GM19193 (cell line): ENCODE measurements at regions not wholly inside any gene's neighbourhood (a gene's known extent, or its start where the extent isn't known, plus 50 kb on each side); places are given as distances from the start of the nearest gene placed in this dataset.

ENCODE experiments used
- POLR2A ChIP-seq: IDR thresholded peaks from 4 replicates; pipeline ENCODE4 v1.6.1; 2011; ENCODE audit not compliant: insufficient read depth, insufficient read length; ENCODE audit errors: extremely low read depth

DNA sequence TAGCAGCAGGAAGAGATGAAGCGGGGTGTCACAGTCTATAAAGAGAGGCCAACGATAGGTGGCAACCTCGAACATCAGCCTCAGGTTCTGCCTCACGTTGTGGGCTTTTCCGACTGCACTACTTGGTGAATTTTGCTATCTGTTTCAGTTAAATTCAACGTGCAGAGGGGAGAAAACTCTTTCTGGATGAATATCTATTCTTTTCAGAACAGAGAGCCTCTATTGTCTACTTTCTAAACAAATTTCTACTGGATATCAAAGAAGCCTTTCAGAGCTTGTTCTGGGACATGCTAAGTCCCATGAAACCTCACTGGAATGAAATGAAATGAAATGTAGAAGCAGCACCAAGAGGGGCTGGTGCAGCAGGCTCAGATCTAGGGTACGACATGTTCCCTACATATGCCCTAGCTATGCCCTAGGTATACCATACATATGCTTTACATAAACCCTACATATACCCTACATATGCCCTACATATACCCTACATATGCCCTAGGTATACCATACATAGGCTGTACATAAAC, 116.5 kb upstream of the TRIM2 start:
- TF ChIP-seq POLR2A: no peak

DNA sequence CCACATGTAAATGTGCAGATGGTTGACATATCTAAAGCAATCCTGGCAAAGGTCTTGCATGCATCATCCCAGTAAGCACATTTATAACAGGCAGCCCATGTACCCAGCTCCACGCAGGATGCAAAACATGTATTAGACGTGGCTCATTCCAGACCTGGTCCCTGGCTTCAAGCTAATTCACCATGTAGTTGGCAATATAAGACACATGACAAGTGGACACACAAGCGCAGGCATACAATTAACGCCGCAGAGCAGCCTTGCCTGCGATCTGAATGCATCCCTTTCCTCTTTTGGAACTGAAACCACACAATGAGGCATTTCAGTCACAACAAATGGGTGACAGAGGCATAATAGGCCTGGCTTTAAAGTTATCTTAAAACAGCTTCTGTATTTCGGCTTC, 114.5 kb upstream of the TRIM2 start:
- TF ChIP-seq POLR2A: no peak

DNA sequence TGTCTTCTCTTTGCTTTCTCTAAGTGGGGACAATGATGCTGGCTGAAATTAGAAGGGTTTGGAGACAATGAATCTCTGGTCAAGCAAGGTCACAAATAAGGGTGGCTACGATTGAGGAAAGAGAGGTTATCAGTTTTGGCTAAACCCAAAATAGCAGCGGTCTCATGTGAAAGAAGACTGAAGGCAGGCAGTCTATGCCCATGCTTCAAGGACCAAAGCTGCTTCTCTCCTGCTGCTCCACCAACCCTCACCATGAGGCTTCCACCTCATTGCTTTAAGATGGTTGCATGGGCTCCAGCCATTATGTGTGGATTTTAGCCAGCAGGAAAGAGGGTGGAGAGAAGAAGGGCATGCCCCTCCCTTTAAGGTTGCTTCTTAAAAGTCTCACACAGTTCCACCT, 114.1 kb upstream of the TRIM2 start:
- no peak for TF ChIP-seq POLR2A

DNA sequence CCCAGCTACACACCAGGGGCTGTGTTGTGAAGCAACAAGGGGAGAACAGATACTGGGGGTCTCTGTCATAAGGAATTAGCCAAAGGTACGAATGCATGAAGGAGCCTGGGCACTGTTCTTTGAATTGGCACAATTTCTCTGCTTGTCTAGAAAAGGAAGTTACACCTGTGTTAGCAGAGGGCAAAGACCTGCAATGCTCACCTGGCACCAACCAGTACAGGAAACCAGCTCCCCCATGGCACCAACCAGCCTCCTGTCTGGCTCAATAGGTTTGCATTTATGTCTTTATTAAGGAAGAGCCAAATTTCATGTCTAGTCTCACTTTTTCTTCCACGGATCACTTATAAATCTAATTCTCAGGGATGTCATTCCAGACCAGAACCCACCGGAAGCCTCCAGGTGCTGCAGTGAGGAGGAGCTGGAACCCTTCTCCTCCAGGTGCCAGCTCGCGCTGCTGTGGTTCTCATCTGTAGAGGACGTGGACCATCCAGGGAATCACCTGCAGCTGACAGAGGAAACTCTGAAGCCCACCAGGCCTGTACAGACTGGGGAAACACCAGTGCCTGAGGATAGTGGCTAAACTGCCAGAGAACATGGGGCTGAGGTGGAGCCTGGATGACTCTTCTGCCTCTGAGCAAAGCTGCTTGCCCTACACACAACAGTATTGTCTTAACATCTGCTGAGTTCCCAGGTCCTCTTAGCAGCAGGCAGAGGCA, 113.4 kb upstream of the TRIM2 start:
- TF ChIP-seq POLR2A: no peak

DNA sequence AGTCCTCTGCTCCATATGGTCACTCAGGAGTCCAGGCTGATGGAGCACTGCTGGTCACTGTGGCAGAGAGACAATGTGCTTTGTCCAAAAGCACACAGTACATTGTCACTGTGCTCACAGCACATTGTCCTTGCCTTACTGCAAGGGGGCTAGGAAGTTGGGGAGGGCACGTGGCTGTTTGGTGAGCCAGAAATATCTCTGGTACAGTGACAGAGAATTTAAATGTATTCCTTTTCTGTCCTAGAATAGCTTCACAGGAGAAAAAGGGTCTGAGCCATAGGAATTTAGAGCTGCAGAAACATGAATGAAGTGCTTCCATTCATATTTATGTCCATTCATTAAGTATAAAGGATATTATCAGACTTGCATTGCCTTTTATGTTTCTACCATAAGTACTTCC, 110.8 kb upstream of the TRIM2 start:
- no peak for TF ChIP-seq POLR2A

DNA sequence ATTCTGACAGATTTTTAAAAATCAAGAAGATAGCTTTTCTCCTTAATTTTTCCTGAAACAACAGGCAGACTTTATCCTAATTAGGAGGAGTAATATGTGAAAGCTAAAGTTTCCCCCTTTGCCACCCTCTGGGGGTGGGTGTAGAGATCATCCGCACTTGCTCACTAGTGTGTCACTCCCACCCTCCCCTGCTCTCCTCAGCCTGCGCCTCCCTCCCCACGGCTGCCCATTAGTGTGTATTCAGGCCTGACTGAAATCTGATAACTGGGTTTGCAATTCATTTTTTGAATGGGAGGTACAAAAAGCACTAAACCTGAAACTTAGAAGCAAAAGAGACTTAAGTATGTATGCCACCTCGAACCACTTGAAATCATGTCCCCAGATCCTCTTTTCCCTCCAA, 110.4 kb upstream of the TRIM2 start:
- TF ChIP-seq POLR2A: no peak

DNA sequence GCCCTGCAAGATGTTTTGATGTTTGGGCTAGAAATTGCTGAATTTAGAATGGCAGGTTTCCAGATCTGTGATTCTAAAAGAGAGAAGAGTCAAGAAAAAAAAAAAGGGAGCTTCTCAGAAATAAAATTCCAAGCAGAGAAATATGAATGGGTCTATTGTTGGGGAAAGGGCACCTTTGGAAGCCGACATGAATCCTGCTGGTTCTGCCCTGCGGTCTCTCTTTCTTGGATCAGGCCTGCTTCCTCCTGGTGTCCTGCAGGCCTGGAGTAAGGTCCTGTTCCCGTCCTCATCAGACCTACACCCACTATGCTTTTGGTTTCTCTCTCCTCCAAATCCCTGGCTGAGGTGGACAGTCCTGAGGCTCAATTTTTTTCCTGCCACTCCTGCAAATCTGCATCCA, 109.8 kb upstream of the TRIM2 start:
- no peak for TF ChIP-seq POLR2A

DNA sequence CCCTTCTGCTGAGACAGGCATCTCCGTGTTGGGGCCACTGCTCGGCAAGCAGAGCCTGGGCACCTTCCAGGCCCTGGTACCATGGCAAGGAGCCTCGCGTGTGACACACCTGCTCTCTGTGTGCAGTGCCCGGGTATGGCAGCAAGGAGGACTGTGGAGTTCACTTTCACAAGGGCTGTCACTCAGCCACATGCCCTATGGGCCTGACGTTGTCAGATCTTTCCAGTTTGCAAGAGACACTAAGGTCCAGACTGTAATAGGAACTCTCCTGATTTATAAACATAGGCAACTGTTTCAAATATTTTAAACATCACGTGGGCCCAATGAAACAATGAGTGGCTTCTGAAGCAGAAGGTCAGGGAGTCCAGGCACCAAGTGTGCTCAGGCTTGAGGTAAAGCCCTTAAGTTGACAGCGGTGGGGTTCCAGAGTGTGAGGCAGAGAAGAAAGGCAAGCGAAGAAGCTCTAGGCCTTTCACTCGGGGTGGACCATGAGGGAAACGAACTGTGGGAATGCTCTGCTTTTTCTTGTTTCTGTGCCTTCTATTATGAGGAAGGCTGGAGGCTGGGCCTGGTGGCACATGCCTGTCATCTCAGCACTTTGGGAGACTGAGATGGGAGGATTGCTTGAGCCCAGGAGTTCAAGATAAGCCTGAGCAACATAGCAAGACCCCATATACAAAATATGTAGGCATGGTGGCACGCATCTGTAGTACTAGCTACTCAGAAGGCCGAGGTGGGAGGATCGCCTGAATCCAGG, 108.6 kb upstream of the TRIM2 start:
- TF ChIP-seq POLR2A: no peak

DNA sequence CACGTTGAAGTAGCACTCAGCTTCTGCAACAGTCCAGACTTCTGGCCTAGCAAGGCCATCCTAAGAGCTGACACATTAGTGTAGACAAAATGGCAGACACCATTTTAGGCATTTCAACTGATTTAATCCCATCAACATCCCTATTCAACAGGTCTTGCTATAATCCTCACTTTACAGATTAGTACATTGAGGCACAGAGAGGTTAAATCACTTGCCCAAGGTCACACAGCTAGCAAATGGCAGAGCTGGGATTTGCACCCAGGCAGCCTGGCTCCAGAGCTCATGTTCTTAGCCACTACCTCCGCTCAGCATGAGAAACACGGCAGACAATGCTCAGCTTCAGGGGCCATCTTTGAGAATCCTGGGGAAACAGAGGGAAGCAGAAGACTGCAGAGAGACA, 107.9 kb upstream of the TRIM2 start:
- no peak for TF ChIP-seq POLR2A

DNA sequence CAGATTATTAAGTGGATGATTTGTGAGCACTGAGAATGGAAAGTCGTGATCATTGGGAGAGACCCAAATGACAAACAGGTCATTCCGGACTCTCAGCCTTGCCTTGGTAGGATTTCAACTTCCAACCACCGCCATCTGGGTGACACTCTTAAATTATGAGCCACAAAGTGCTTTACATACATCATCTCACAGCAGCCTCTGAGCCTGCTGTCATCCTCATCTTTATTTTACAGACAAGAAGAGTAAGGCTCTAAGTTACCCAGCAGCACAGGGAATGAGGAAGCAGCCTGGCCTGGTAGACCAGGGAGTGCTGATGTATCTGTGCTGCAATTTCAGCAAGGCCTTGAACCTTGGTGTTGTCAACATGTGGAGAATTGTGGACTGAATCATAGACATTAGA, 105.8 kb upstream of the TRIM2 start:
- no peak for TF ChIP-seq POLR2A

DNA sequence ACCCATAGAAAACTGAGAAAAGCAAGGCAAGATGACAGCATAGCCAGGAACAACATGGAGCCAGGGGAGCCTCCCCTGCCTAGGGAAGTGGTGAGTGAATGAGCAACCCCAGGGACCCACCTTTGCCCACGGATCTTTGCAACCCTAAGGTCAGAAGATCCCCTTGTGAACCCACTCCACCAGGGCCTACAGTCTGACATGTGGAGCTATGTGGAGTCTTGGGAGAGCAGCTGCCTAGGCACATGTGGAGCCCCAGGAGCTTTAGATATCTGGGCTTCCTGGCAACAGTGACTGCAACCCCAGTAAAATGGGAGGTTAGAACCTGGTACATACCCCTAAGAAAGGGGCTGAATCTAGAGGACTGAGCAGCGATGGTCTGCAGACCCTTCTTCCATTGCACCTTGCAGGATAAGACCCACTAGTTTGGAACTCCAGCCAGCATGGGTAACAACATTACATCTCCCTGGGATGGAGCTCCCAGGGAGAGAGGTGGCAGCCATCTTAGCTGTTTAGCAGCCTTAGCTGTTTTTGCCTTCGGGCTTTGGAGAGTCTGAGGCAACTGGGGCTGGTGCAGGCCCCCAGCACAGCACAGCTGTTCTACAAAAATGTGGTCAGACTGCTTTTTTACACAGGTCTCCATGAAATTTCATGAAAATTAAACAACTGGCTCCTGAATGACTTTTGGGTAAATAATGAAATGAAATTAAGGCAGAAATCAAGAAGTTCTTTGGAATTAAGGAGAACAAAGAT, 104.7 kb upstream of the TRIM2 start:
- TF ChIP-seq POLR2A: no peak

DNA sequence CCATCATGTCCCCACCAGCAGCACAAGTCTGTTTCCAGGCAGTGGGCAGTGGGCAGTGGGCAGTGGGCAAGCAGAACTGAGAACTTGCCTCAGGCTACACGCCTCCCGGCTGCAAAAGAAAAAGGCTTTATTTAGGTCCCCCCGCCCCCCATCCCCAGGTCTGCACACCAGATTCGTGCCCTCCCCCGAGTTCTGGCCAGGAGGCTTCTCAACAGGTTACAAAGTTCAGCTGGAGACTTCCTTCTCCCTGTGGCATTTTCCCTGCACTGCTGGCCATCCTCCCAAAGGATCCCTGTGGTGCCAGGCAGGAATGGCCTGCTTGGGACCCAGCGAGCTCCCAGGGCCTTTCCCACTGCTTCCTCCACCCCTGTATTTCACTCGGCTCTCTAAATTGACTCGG, 97.0 kb upstream of the TRIM2 start:
- no peak for TF ChIP-seq POLR2A

DNA sequence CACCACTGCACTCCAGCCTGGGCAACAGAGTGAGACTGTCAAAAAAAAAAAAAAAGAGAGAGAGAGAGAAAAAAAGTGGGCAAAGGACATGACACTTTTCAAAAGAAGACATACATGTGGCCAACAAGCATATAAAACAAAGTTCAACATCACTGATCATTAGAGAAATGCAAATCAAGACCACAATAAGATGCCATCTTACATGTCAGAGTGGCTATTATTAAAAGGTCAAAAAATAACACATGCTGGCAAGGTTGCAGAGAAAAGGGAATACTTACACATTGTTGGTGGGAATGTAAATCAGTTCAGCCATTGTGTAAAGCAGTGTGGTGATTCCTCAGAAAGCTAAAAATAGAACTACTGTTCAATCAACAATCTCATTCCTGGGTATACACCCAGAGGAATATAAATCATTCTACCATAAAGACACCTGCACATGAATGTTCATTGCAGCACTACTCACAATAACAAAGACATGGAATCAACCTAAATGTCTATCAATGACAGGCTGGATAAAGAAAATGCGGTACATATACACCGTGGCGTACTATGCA, 94.9 kb upstream of the TRIM2 start:
- no peak for TF ChIP-seq POLR2A

DNA sequence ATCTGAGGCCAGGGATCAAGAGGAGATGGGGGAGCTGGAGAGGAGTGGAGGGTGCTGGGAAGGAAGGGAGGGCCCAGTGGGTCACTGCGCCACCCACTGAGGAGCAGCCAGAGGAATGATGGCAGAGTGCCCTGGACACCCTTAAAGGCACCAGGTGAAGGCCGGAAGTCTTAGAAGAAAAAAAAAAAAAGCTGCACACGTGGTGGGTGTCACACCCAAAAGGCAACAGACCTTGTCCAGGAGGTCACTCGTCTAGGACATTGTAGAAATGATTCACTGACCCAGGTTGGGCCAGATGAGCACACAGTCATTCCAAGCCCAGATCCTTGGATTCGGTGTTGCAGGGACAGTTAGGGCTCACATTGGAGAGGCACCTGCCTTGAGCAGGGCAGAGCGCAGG, 93.5 kb upstream of the TRIM2 start:
- no peak for TF ChIP-seq POLR2A

DNA sequence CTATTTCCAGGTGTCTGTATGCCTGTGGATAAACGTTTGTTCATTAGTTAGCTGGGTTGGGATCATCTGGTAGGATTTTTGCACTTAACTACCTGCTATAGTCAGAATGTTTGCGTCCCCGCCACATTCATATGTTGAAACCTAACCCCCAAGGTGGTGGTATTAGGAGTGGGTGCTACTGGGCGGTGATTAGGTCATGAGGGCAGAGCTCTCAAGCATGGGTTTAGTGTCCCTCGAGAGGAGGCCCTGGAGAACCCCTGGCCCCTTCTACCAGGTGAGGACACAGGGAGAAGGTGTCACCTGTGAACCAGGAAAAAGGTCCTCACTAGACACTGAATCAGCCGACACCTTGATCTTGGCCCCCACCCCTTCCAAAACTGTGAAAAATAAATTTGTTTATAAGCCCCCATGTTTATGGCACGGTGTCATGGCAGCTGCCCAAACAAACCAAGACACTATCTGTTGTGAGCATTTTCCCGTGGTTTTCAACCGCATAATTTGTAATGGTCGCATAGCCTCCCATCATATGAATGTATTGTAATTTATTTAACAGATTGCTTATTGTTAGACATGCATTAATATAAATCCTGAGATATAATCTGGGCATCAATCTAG, 92.7 kb upstream of the TRIM2 start:
- no peak for TF ChIP-seq POLR2A
